HS-5 (cell line): ENCODE measurements at regions not wholly inside any gene's neighbourhood (a gene's known extent, or its start where the extent isn't known, plus 50 kb on each side); places are given as distances from the start of the nearest gene placed in this dataset.

ENCODE experiments used
- DNase-seq: peaks from one replicate; pipeline ENCODE4 v3.0.0-alpha.2; 2012; ENCODE audit warnings: low read depth

DNA sequence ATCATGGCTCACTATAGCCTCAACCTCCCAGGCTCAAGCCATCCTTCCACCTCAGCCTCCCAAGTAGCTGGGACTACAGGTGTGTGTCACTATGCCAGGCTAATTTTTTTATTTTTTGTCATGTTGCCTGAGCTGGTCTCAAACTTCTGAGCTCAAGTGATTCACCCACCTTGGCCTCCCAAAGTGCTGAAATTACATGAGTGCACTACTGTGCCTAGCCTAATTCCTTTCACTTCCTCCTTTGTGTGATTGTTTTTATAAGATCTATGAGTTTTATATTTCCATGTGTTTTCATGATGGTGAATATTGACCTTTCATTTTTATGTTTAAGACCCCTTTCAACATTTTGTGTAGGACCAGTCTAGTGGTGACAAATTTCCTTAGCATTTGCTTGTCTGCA lies 55.2 kb upstream of the IL12B start:
- no peak for DNase-seq

DNA sequence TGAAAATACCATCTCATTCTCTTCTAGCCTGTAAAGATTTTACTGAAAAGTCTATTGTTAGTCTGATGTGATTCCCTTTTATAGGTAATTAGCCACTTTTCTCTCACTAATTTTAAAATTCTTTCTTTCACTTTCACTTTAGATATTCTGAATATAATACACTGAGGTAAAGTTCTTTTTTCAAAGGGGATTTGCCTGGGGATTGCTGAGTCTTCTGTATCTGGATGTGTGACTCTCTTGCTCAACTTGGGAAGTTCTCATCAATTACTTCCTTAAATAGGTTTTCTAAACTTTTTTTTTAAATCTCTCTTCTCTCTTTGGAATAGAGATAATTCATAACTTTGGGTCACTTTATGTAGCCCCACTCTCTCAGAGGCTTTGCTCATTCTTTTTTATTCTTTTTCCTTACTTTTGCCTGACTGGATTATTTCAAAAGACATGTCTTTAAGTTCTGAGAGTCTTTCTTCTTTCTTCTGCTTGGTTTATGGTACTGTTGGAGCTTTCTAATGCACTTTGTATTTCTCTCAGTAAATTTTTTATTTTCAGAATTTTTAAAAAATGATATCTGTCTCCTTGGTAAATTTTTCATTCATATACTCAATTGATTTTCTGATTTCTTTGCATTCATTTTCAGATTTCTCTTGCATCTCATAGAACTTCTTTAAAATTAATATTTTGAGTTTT lies 55.9 kb upstream of the IL12B start:
- DNase-seq = no peak

DNA sequence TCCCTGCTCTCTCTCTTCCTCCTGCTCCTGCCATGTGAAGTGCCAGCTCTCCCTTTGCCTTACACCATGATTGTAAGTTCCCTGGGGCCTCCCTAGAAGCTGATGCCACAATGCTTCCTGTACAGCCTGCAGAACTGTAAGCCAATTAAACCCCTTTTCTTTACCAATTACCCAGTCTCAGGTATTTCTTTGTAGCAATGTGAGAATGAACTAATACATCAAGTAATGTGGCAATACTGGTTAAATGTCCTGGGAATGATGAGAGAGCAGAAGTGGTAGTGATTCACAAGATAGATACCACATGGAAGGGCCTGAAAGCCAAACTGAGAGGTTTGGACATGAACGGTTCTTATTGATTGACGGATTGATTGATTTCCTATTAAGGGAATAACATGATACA lies 62.6 kb upstream of the IL12B start:
- DNase-seq = no peak

DNA sequence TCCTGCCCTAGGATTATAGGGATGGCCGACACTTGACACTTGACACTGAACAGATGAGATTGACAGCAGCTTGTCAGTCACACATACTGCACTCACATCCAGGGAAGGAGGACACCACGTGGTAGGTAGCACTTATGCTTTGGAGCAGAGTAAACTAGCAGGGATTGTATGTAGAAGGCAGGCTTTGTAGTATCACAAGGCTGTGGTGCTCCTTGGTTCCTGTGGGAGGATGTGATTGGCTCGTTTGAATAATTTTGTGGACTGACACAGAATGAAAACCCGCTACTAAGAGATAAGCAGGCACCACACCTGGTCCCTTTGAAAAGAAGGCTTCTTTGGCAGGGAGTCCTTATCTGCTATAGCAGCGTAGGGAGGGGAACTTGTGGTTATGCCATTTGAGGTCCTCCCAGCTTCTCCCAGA lies 63.6 kb upstream of the IL12B start:
- DNase-seq = no peak

DNA sequence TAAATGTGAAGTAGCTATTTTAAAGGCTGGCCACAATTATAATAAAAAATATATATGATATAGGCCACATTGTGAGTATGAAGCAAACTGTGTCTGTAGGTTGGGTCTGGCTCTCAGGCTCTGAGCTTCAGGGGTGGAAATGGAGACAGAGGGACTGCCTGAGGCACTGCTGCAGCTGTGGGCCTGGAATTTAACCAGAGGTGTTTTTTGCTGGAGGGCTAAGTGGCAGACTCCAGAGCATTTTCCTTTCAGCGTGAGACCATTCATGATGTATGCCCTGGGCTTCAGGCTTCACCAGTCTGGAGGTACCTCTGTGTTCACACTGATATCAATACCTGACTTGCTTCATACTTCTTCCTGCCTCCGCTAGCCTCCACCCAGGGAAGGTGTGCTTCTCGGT lies 64.9 kb upstream of the IL12B start:
- DNase-seq = no peak

DNA sequence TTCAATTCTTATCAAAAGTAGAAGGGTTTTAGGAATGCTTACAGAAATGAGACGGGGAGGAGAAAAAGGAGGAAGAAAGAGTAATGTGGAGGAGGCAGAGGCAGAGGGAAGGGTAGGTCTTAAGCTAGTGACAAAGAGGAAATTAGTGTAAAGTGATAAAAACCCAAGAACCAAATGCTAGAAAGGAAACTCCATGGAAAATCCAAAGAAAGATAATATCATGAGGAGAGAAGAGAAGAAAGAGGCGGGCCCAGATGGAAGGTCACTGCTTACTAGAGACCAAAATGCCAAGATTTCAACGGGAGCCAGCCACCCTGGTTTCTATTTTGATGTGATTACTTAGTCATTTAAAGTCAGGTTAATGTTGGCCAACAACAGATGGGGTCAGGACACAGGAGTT lies 68.6 kb upstream of the IL12B start:
- DNase-seq = no peak

DNA sequence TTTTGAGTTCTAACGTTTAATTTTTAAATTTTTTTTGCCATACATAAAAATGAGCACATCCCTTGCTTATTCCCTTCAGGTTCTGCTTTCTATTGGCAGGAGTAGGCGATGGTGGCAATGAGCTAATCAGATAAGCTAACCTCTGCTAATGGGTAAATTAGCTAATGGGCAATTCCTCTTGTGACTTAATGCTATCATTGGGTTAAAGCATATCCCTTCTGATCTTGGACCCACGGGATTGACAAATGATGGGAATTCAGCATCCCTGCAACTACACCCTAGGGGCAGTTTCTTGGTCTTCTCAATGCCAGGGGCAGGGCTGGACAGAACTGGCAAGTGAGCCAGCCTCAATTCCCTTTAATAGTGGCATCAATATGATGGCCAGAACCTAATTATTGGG lies 70.2 kb upstream of the IL12B start:
- DNase-seq = no peak

DNA sequence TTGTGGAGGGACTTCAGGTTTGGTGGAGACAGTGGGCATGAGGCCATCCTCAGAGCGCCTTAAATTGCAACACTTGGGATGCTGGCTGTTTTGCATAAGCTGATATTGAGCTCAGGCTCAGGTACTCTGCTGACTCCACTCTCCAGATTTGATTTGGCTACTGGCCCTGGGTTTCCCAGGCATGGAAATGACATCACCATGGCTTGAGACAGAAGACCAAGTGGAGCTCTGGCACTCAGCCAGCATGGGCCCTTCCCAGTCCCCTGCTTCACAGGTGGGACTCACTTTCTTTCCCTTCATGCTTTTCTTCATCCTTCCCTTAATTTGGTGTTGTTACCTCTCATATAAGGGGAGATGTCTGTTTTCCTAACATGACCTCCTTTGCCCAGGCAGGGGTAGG lies 72.0 kb upstream of the IL12B start:
- no peak for DNase-seq

DNA sequence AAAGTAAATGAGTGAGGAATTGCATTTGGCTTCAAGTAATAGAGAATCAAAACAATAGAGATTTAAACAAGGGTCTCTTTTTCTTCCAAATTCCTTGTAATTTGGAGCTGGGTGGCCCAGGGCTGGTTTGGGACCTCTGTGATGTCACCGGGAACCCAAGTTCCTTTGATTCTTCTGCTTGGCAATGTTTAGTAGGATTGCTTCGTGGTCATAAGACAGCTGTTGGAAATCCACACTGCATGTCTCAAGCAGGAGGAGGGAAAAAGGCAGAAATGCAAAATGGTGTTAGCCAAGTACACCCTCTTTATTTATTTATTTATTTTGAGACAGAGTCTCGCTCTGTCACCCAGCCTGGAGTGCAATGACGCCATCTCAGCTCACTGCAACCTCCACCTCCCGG lies 72.6 kb upstream of the IL12B start:
- no peak for DNase-seq

DNA sequence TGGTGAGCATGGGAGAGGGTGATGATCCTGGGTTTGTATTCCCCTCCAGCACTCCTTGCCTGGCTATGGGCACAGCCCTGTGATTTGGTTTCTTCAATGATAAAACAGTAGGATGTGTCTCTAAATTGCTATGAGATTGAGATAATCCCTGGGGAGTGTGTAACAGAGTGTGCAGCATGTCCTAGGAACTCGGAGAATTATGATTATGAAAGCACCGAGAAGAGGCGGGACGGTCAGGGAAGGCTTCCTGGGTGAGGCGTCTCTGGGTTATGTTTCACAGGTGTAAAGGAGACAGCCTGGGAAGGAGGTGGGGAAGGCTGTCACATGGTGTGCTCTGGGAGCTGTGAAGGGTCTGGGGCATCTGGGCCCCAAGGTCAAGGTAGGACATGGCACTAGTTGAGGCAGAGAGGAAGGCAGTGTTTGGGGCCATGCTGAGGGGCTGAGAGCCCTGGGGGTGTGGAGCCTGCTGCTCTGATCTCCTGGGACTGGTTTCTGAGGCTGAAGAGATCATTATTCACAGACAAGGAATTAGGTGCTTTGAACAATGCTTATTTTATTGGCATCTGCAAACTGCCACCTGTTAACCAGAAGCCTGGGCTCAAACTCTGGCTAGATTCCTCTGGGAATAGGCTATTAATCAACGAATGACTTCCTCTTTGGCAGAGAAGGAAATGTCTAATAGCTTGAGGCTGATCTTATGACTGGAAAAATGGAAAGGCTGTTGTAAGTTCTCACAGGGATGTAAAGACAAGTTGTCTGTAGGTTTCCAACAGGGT lies 73.8 kb upstream of the IL12B start:
- no peak for DNase-seq

DNA sequence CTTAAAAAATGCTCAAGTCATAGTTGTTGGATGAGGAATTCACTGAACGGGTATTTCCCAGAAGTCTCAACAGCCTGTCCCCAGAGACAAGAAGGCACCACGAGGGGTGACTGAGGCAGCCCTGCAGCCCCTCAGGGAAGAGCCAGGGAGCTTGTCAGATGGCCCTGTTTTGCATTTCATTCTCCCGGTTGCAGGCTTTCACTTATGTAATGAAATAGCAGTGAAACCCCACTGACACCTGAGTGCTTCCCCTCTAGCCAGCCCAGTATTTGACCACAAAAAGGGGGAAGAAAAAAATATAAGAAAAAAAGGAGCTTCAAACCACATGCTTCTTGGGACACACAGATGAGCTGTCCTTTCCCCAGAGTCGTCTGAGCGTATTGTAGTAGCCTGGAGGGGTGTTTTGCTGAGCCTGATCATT lies 75.3 kb upstream of the IL12B start:
- no peak for DNase-seq

DNA sequence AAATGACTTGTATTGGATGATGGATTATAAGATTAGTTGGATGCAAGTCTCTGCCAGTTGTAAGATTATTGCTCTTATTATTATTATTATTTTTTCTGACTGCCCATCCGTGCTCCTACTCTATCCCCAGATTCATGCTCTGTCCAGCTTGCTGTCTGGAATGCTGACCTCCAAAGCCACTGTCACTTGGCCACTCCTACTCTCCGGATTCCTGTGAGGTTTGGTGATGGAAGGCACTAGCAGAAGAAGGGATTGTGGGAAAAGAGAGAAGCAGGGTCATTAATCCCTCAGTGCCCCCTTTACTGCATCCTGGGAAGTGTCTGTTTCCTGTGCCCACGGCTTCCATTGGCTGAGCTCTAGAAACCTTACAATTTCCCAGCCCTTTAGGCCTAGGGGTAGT lies 76.3 kb upstream of the IL12B start:
- DNase-seq = no peak

DNA sequence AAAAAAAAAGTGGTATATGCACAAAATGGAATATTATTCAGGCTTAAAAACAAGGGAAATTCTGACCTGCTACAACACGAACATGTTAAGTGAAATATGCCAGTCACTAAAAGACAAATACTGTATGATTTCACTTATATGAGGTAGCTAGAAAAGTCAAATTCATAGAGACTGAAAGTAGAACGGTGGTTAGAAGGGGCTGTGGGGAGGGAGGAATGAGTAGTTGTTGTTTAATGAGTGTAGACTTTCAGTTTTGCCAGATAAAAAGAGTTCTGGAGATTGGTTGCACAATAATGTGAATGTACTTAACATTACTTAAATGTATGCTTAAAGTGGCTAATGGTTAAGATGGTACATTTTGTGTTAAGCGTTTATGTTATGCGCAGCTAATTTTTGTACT lies 79.5 kb upstream of the IL12B start:
- no peak for DNase-seq

DNA sequence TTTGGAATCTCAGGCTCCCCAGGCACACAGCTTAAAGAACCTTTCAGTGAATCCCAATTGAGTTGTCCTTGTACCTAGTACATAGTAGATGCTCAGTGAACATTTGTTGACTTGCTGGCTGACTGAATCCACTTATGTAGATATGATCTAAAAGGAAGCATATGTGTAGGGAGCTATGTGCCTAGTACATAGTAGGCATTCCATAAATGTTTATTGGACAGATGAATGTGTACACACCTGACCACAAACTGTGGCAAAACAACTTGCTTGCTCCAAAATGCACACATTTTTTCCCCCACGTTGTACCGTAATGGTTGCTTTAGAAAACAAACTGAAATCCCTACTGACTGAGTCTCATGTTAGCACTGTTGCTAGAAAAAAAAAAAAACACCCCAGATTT lies 80.2 kb upstream of the IL12B start:
- DNase-seq = no peak

DNA sequence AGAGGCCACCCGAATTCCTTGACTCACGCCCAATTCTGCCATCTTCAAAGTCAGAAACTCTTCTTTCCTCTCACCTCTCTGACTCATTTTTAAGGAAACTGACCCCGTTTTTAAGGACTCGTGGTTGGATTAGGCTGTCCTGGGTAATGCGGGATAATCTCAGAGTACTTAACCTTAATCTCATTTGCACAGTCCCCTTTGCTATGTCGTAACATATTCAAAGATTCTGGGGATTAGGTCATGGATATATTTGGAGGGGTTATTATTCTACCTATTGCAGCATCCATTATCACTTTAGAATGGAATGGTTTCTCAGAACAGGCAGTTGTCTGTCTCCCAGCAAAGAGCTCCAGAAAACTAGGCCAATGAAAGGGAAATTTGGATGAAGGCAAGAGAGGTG lies 80.8 kb upstream of the IL12B start:
- no peak for DNase-seq

DNA sequence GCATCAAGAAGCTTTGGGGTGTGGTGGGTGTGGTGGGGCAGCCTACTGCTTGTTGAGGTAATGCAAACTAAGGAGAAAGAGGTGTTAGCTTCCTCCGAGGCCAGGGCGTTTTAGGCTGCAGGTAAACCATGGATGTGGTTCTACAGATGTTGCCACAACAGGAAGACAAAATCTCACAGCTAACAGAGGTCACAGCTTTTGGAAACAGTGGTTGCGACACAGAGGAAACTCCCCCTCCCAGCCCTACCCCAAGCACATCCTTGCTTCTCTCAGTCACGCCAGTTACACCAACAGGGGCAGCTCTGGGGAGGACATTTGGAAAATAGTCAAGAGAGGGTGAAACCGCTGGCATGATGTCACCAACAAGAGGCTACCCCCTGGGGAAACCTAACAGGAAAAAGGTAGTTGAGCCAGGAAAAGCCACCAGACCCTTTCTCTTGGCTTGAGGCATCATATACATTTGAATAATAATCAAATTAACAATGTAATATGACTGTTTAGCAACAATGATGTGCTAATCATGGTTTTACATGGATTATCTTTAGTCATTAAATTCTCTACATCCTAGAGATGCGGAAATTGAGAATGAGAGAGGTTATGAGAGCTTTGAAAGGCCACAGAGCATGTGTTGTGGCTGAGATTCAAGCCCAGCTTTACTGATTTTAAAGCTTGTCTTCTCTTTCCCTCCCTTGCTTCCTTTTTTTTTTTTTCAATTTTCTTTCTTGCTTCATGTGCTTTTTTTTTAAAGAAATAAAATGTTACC lies 82.2 kb upstream of the IL12B start:
- DNase-seq = no peak

DNA sequence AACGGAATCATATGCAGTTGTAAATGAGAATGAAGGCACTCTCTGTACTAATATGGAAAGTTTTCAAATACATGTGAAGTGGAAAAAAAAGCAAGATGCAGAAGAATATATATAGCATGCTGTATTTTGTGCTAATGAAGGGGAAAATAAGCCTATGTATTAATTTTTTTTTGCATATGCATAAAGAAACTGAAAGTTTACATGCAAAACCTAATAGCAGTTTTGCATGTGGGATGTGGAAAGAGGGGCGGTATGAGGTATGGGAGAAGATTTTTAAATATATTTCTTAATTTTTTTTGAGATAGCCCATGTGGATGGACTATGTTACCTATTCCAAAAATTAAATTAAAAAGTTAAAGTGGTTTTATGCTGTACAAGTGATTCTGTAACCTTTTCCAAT lies 83.7 kb upstream of the IL12B start:
- no peak for DNase-seq

DNA sequence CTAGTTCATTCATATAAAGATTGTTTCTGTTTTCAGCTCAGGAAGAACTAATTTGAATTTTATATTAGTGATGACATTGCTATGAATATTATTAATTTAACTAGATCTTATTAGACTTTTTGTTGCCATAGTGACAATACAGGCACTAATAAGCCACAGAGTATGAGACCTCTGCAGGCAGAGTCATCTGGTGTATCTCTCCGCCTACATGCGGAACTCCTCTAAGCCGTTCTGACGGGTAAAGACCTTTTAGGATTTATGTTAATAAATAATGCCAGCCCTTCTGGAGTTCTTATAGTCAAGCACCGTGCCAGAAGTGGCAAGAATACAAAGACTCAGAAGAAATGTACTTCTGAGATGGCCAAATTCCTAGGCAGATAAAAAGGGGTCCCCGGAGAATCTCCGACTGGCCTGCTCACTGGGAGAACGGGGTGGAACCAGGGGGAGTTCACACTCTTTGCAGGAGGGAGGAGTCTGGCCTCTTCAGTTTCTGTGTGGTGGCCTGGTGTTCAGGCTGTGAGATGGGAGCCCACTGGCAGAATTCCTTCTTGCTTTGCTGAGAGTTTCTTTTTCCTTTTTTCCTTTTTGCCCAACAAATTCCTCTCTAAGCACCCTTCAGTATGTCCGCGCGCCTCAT lies 85.1 kb upstream of the IL12B start:
- no peak for DNase-seq

DNA sequence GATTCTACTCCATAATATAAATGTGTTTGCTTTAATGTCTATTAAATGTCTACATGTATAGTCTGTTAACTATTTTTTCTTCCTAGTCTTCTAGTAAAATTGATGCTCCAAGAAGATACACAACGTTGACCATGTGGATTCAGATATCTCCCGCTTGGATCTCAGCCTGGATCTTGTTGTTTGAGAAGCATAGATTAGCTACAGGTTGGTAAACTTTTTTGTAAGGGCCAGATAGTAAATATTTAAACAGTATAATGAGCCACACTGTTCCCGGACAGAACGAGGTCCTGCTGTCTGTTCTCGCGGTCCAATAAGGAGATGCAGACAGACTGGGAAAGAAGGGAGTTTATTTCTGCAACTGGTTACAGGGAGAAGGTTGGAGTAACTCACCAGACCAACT lies 86.2 kb upstream of the IL12B start:
- DNase-seq = no peak

DNA sequence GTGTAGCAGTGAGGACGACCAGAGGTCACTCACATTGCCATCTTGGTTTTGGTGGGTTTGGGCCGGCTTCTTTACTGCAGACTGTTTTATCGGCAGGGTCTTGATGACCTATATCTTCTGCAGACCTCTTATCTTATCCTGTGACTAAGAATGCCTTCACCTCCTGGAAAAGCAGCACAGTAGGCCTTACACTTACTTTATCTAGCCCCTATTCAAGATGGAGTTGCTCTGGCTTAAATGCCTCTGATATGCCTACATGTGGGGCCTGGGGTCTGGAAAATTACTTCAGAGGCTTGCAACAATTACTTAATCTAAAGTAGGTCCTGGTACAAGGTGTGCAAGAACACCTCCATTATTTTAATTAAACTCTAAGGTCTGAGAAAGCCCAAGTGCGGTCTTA lies 86.9 kb upstream of the IL12B start:
- DNase-seq = no peak

DNA sequence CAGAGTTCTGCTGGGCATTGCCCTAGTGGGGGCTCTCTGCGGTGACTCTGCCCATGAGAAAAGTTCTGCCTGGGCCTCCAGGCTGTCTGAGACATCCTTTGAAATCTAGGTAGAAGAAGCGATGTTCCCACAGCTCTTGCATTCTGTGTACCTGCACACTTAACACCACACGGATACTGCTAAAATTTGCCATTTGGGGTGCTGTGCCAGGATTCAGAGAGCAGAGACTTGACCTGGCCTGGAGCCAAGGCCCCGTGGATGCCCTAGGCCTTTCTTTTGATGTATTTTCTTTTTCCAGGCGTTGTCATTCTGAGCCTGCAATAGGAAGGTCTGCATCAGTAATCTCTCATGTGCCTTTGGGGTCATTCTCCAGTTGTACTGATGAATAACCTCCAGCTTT lies 89.3 kb upstream of the IL12B start:
- DNase-seq = no peak

DNA sequence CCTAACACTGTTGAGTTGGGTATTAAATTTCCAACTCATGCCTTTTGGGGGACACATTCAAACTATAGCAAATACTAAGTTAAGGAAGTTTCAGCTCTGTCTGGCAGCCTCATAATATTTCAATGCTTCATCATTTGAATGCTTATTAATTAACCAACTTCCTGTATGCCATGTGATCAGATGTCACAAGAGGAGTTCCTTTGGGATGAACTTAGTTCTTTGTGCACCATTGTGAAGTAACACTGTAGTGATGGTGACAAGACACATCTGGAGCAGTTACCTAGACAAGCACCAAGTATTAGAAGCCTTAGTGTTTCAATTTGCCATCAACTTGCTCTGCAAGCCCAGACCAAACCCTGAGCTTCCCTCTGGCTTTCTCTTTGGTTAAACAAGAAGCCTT lies 90.7 kb upstream of the IL12B start:
- no peak for DNase-seq

DNA sequence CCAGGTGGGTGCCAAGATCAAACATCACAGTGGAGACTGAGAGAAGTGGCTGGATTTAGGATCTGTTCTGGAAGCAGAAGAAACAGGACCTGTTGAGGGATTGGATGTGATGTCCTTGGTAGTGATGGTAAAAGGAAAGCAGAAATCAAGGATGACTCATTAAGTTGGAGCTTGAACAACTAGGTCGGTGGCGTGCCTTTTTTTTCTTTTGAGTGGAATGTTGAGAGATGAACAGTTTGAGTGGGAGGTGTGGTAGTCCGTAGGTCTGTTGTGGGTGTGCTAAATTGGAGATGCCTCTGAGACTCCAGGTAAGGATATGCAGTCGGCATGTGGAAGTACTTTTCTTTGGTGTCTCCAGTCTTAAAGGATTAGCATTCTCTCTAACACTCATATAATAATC lies 92.1 kb upstream of the IL12B start:
- no peak for DNase-seq
